ENCODE measurements at regions not wholly inside any gene's neighbourhood (a gene's known extent, or its start where the extent isn't known, plus 50 kb on each side); places are given as distances from the start of the nearest gene placed in this dataset.

GRCh38 chr1:57748719-57749118 is 324.9 kb upstream of the DAB1 start:
- no peak for TF ChIP-seq POLR2A (IDR thresholded peaks at IDR 0.05)
- TF ChIP-seq CTCF (IDR thresholded peaks at IDR 0.05 in 4 of 5, conservative IDR thresholded peaks at IDR 0.05 in 1 of 5): no peak
